ENCODE measurements at regions not wholly inside any gene's neighbourhood (a gene's known extent, or its start where the extent isn't known, plus 50 kb on each side); places are given as distances from the start of the nearest gene placed in this dataset.

GRCh38 chr2:147260241-147260640 is 584.6 kb upstream of the ACVR2A start:
- no peaks in the 10 kb centered on the region for H3K36me3 Mint-ChIP-seq (ENCODE audit: low read depth)
- intact Hi-C loops (cut with micrococcal nuclease) = no loop called here
- no peak overlapping the region for H3K4me3 Mint-ChIP-seq (ENCODE audit: low read depth)
- DNase-seq (ENCODE audit: low spot score) = no peak
- H3K9me3 Mint-ChIP-seq = peaks cover 6% of the 10 kb centered on the region
- no peak overlapping the region for H3K27ac Mint-ChIP-seq
- peaks cover 22% of the 10 kb centered on the region for H3K27me3 Mint-ChIP-seq (ENCODE audit: low read depth)
- H3K4me1 Mint-ChIP-seq (ENCODE audit: low read depth) = no peaks in the 10 kb centered on the region

GRCh38 chr2:147255812-147256211 is 589.0 kb upstream of the ACVR2A start:
- no peak overlapping the region for H3K27ac Mint-ChIP-seq
- DNase-seq (ENCODE audit: low spot score) = no peak
- no peaks in the 10 kb centered on the region for H3K4me1 Mint-ChIP-seq (ENCODE audit: low read depth)
- H3K36me3 Mint-ChIP-seq (ENCODE audit: low read depth) = no peaks in the 10 kb centered on the region
- H3K4me3 Mint-ChIP-seq (ENCODE audit: low read depth) = no peak overlapping the region
- intact Hi-C loops (cut with micrococcal nuclease) = no loop called here
- peaks cover 5% of the 10 kb centered on the region for H3K9me3 Mint-ChIP-seq
- H3K27me3 Mint-ChIP-seq (ENCODE audit: low read depth) = peaks cover 18% of the 10 kb centered on the region

DNA sequence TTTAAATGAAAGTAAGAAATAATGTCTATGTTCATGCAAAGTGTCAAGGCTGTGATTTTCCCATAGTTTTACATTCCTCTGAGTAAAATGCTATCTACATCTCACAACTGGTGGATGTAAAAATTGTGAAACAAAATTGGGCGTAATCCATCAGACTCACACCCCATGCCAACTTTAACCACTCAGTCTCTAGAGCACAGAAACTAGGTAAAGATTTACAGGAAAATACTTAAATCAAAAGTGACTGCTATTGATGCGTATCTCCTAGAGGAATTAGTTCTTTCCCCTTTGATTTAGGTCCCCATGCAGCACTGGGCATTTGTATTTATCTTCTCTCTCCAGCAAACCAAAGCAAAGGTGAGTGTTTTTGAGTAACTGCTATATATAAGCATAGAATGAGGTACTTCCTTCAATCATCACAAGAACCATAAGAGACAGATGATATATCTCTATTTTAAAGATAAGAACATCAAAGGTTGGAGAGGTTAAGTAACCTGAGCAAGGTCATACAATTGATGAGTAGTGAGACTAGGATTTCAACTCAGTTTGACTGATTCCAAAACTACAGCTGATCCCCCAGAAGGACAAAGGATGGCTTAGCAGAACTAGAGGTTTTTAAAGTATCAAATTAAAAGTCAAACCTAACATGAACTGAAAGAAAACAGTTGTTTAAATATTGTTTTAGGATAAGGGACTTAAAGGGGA is 594.0 kb upstream of the ACVR2A start:
- no peak overlapping the region for H3K4me3 Mint-ChIP-seq (ENCODE audit: low read depth)
- H3K36me3 Mint-ChIP-seq (ENCODE audit: low read depth) = no peaks in the 10 kb centered on the region
- peaks cover 5% of the 10 kb centered on the region for H3K27me3 Mint-ChIP-seq (ENCODE audit: low read depth)
- no peak overlapping the region for H3K27ac Mint-ChIP-seq
- H3K4me1 Mint-ChIP-seq (ENCODE audit: low read depth) = no peaks in the 10 kb centered on the region
- intact Hi-C loops (cut with micrococcal nuclease) = no loop called here
- peaks cover 5% of the 10 kb centered on the region for H3K9me3 Mint-ChIP-seq
- no peak for DNase-seq (ENCODE audit: low spot score)

- H3K4me1 Mint-ChIP-seq (ENCODE audit: low read depth) = no peaks in the 10 kb centered on the region
- H3K36me3 Mint-ChIP-seq (ENCODE audit: low read depth) = no peaks in the 10 kb centered on the region
- no peak for DNase-seq (ENCODE audit: low spot score)
- no peak overlapping the region for H3K27ac Mint-ChIP-seq
- H3K4me3 Mint-ChIP-seq (ENCODE audit: low read depth) = no peak overlapping the region
- peaks cover under 1% of the 10 kb centered on the region for H3K9me3 Mint-ChIP-seq
- intact Hi-C loops (cut with micrococcal nuclease) = no loop called here
- H3K27me3 Mint-ChIP-seq (ENCODE audit: low read depth) = peaks cover 6% of the 10 kb centered on the region
These were observed 597.1 kb upstream of the ACVR2A start for GRCh38 chr2:147247749-147248148.

GRCh38 chr2:147242445-147242844 is 602.4 kb upstream of the ACVR2A start:
- no peak overlapping the region for H3K4me3 Mint-ChIP-seq (ENCODE audit: low read depth)
- no peaks in the 10 kb centered on the region for H3K9me3 Mint-ChIP-seq
- H3K36me3 Mint-ChIP-seq (ENCODE audit: low read depth) = no peaks in the 10 kb centered on the region

DNA sequence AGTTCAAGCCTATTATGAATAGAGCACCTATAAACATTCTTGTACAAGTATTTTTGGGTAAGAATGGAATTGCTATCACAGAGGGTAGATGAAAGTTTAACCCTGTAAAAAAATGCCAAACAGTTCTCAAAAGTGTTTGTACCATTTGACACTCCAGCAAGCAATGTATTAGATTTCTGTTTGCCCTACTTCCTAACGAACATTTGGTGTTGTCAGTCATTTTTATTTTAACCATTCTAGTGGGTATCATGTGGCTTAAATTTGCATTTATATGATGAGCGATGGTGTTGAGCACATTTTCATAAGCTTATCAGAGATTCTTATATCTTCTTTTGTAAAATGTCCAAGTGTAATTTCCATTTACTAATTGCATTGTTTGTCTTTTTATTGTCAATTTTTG is 608.2 kb upstream of the ACVR2A start:
- Mint-ChIP-seq H3K9me3 (no peaks in the 10 kb centered on the region), H3K4me3 (ENCODE audit: low read depth) (no peak overlapping the region), H3K27ac (no peak overlapping the region)

More at GRCh38 chr2:147242445-147242844, 602.4 kb upstream of the ACVR2A start:
- intact Hi-C loops (cut with micrococcal nuclease) = no loop called here
- Mint-ChIP-seq H3K4me1 (ENCODE audit: low read depth) (no peaks in the 10 kb centered on the region), H3K27me3 (ENCODE audit: low read depth) (peaks cover 7% of the 10 kb centered on the region), H3K27ac (no peak overlapping the region)
- no peak for DNase-seq (ENCODE audit: low spot score)

GRCh38 chr2:147232225-147232669 is 612.6 kb upstream of the ACVR2A start:
- no peak for DNase-seq (ENCODE audit: low spot score)
- intact Hi-C loops (cut with micrococcal nuclease) = no loop called here
- Mint-ChIP-seq H3K4me3 (ENCODE audit: low read depth) (no peak overlapping the region), H3K4me1 (ENCODE audit: low read depth) (peaks cover 2% of the 10 kb centered on the region), H3K9me3 (no peaks in the 10 kb centered on the region), H3K27ac (no peak overlapping the region), H3K36me3 (ENCODE audit: low read depth) (no peaks in the 10 kb centered on the region), H3K27me3 (ENCODE audit: low read depth) (peaks cover 4% of the 10 kb centered on the region)

More for the DNA sequence above, 608.2 kb upstream of the ACVR2A start:
- Mint-ChIP-seq H3K36me3 (ENCODE audit: low read depth) (no peaks in the 10 kb centered on the region), H3K27me3 (ENCODE audit: low read depth) (peaks cover 10% of the 10 kb centered on the region), H3K4me1 (ENCODE audit: low read depth) (no peaks in the 10 kb centered on the region)
- no peak for DNase-seq (ENCODE audit: low spot score)
- intact Hi-C loops (cut with micrococcal nuclease) = no loop called here

GRCh38 chr2:147231607-147232006 is 613.2 kb upstream of the ACVR2A start:
- Mint-ChIP-seq H3K27me3 (ENCODE audit: low read depth) (peaks cover 4% of the 10 kb centered on the region), H3K27ac (no peak overlapping the region), H3K4me1 (ENCODE audit: low read depth) (peaks cover 2% of the 10 kb centered on the region), H3K4me3 (ENCODE audit: low read depth) (no peak overlapping the region), H3K9me3 (no peaks in the 10 kb centered on the region), H3K36me3 (ENCODE audit: low read depth) (no peaks in the 10 kb centered on the region)
- intact Hi-C loops (cut with micrococcal nuclease) = no loop called here
- no peak for DNase-seq (ENCODE audit: low spot score)

DNA sequence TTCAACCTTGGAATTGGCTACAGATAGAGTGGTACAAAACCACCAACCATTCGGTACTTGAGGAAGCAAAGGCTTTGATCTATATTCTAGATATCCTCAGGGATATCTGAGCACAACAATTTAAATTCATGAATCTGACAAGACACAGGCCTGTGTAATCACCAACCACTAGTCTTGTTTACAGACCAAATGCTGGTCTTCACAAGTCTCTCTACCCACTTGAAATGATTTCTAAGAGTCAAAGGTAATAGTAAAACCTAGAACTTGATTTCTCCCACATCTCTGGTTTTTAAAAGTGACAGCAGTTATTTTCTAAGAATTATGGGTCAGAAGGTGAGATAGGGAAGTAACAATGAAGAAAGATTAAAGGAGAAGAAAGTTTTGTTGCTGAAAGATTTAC is 613.7 kb upstream of the ACVR2A start:
- intact Hi-C loops (cut with micrococcal nuclease) = no loop called here
- H3K4me3 Mint-ChIP-seq (ENCODE audit: low read depth) = no peak overlapping the region
- no peaks in the 10 kb centered on the region for H3K9me3 Mint-ChIP-seq
- DNase-seq (ENCODE audit: low spot score) = no peak
- peaks cover 2% of the 10 kb centered on the region for H3K4me1 Mint-ChIP-seq (ENCODE audit: low read depth)
- no peak overlapping the region for H3K27ac Mint-ChIP-seq
- H3K36me3 Mint-ChIP-seq (ENCODE audit: low read depth) = no peaks in the 10 kb centered on the region
- peaks cover 4% of the 10 kb centered on the region for H3K27me3 Mint-ChIP-seq (ENCODE audit: low read depth)

- H3K4me1 Mint-ChIP-seq (ENCODE audit: low read depth) = peaks cover 2% of the 10 kb centered on the region
- no peaks in the 10 kb centered on the region for H3K36me3 Mint-ChIP-seq (ENCODE audit: low read depth)
- intact Hi-C loops (cut with micrococcal nuclease) = no loop called here
- H3K4me3 Mint-ChIP-seq (ENCODE audit: low read depth) = no peak overlapping the region
- DNase-seq (ENCODE audit: low spot score) = no peak
- H3K27ac Mint-ChIP-seq = no peak overlapping the region
- H3K27me3 Mint-ChIP-seq (ENCODE audit: low read depth) = no peaks in the 10 kb centered on the region
- no peaks in the 10 kb centered on the region for H3K9me3 Mint-ChIP-seq
These were observed 617.5 kb upstream of the ACVR2A start for GRCh38 chr2:147227313-147227712.

GRCh38 chr2:147224070-147224469 is 620.8 kb upstream of the ACVR2A start:
- H3K4me1 Mint-ChIP-seq (ENCODE audit: low read depth) = peaks cover 2% of the 10 kb centered on the region
- no peak for DNase-seq (ENCODE audit: low spot score)
- H3K36me3 Mint-ChIP-seq (ENCODE audit: low read depth) = no peaks in the 10 kb centered on the region
- H3K4me3 Mint-ChIP-seq (ENCODE audit: low read depth) = no peak overlapping the region
- H3K9me3 Mint-ChIP-seq = peaks cover 8% of the 10 kb centered on the region
- intact Hi-C loops (cut with micrococcal nuclease) = no loop called here
- no peak overlapping the region for H3K27ac Mint-ChIP-seq
- H3K27me3 Mint-ChIP-seq (ENCODE audit: low read depth) = no peaks in the 10 kb centered on the region

GRCh38 chr2:147223553-147224060 is 621.2 kb upstream of the ACVR2A start:
- H3K4me1 Mint-ChIP-seq (ENCODE audit: low read depth) = peaks cover 2% of the 10 kb centered on the region
- no peak for DNase-seq (ENCODE audit: low spot score)
- no peak overlapping the region for H3K4me3 Mint-ChIP-seq (ENCODE audit: low read depth)
- intact Hi-C loops (cut with micrococcal nuclease) = no loop called here
- no peaks in the 10 kb centered on the region for H3K27me3 Mint-ChIP-seq (ENCODE audit: low read depth)
- H3K36me3 Mint-ChIP-seq (ENCODE audit: low read depth) = no peaks in the 10 kb centered on the region
- peaks cover 13% of the 10 kb centered on the region for H3K9me3 Mint-ChIP-seq
- H3K27ac Mint-ChIP-seq = no peak overlapping the region

DNA sequence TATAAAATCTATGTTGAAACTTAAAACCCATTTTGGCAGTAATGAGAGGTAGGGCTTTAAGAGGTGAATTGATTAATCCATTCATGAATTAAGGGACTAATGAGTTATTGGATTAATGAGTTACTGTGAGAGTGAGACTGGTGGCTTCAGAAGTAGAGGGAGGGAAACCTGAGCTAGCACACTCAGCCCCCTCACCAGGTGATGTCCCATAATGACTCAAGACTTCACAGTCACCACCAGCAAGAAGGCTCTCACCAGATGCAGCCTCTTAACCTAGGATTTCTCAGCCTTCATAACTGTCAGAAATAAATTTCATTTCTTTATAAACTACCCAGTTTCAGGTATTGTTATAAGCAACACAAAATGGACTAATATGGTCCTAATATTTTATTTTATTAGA is 621.7 kb upstream of the ACVR2A start:
- Mint-ChIP-seq H3K27ac (no peak overlapping the region), H3K36me3 (ENCODE audit: low read depth) (no peaks in the 10 kb centered on the region), H3K9me3 (peaks cover 14% of the 10 kb centered on the region), H3K4me3 (ENCODE audit: low read depth) (no peak overlapping the region), H3K4me1 (ENCODE audit: low read depth) (no peaks in the 10 kb centered on the region), H3K27me3 (ENCODE audit: low read depth) (no peaks in the 10 kb centered on the region)
- intact Hi-C loops (cut with micrococcal nuclease) = no loop called here
- DNase-seq (ENCODE audit: low spot score) = no peak
